SK-N-MC (cell line): ENCODE measurements at regions not wholly inside any gene's neighbourhood (a gene's known extent, or its start where the extent isn't known, plus 50 kb on each side); places are given as distances from the start of the nearest gene placed in this dataset.

Source experiments
- EZH2 ChIP-seq: fragments of 200-600 bp; sonication (generic); IDR thresholded peaks from one replicate; pipeline ENCODE4 v1.6.1; 2017; ENCODE audit warnings: antibody characterized with exemption
- POLR2AphosphoS5 ChIP-seq: IDR thresholded peaks from 2 replicates; pipeline ENCODE4 v1.6.1; 2012; ENCODE audit warnings: mild to moderate bottlenecking, low read depth, low read length, borderline replicate concordance

GRCh38 chr6:168192901-168193815, 114.1 kb upstream of the FRMD1 start:
- no peak for TF ChIP-seq EZH2
- no peak for TF ChIP-seq POLR2AphosphoS5
